Posterior vena cava (tissue), 2 donors: ENCODE measurements at regions not wholly inside any gene's neighbourhood (a gene's known extent, or its start where the extent isn't known, plus 50 kb on each side); places are given as distances from the start of the nearest gene placed in this dataset.

ENCODE experiments used
- DNase-seq: peaks from one replicate; pipeline ENCODE4 v3.0.0-alpha.2; 2020; ENCODE audit warnings: low spot score
- intact Hi-C, 2 donors: fragments of 100-400 bp; cut with DNase I; formaldehyde crosslinking; loops; one replicate each; pipeline versions ENCODE4 v1.14.1 to v1.14.2; 2022 to 2023
- donor health status: DM: yes; HTN: yes; CAD: no.
- donor health status: DM: yes; HTN: yes; CAD: no.

- intact Hi-C loops: loop anchor here in 1 of 2 donors (5.0 kb wide), 1 partner anchor 1881 kb away; no protein-coding TSS in a partner anchor
- DNase-seq: no peak
These were observed 711.8 kb upstream of the UBE2E2 start for GRCh38 chr3:22491344-22491743.

DNA sequence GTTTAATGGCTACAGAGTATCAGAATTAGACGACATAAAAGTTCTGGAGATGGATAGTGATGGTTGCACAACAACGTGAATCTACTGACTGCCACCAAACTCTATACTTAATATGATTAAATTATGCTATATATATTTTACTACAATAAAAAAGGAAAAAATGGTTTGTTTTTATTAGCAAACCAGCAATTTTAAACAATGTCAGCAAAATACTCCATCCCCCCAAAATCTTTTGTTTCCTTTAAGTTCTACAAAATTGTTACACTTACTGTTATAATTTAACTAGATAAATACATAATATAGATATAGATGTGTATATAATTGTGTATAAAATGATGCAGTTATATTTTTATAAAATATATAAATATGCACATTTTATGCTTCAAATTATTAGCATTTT lies 710.8 kb upstream of the UBE2E2 start:
- intact Hi-C loops: loop anchor here in 1 of 2 donors (5.0 kb wide), 1 partner anchor 1880 kb away; no protein-coding TSS in a partner anchor

DNA sequence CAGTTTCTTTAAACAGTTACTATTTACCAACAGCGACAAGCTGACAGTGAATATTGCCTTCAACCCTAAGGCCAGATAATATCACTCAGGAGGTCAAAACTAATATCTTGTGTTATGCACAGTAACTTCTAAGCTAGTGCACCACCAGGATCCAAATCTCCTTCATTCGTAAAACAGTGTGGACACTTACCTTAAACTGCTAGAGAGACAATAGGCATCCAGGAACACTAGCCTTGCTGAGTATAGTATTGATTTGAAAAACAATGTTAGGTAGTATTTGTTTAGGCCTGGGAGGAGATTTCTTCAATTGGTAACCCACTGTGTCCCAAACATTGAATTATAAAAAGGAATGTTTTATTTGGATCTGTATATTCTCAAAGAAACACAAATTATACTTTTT lies 707.9 kb upstream of the UBE2E2 start:
- intact Hi-C loops: no loop called here
- DNase-seq: no peak

More for the DNA sequence above, 710.8 kb upstream of the UBE2E2 start:
- DNase-seq: no peak

DNA sequence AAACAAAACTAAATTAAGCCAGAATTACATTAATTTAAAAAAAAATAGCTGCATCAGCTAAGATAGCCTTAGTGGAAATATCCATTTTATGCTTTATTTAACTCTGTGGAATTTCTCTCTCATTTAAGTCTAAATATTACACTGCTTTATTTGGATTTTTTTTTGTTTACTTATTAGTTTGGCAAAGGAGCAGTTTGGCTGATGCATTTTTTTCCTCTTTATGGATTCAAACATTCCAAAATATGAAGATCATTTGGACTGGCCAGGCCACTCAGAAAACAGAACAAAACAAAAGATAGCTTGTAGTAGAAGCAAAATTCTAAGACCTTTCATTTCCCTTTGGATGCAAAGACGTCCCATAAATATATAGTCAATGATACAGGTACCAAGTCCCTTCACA lies 707.3 kb upstream of the UBE2E2 start:
- intact Hi-C loops: no loop called here
- no peak for DNase-seq

- DNase-seq: no peak
- intact Hi-C loops: no loop called here
These were observed 706.5 kb upstream of the UBE2E2 start for GRCh38 chr3:22496641-22497040.

DNA sequence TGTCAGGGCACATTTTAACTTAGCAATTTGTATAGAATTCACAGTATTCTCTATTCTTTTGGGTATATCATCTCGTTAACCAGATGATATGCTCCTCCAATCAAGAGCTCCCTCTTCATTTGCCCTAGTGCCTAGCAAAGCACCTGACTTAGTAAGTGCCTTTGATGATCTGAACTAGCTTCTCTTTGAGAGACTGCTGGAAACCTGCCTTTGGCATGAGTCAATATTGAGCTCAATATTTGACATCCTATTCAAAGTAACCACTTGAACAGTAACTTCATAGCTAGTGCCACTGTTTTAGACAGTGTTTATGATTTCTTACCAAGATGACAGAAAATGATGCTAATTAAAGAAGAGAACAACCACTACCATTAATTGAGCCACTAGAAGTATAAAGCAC lies 696.3 kb upstream of the UBE2E2 start:
- intact Hi-C loops: no loop called here
- DNase-seq: no peak

DNA sequence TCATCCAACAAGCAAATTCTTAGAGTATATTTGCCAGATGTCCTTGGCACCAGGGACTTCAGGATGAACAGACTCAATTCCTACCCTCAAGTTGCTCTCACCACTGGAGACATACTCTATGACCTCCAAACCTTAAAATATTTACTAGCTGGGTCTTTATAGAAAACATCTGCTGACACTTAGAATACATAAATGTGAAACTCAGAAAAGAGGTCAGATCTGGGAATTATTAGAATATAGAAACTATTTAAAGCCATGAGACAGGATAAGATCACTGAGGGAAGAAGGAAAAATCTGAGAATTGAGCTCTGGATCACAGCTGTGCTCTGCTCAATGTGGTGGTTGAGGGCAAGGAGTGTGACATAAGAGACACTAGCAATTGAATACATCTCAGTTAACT lies 695.4 kb upstream of the UBE2E2 start:
- intact Hi-C loops: no loop called here
- DNase-seq: no peak

GRCh38 chr3:22523925-22524324 lies 679.2 kb upstream of the UBE2E2 start:
- no peak for DNase-seq
- intact Hi-C loops: no loop called here

GRCh38 chr3:22526266-22526837 lies 676.8 kb upstream of the UBE2E2 start:
- intact Hi-C loops: no loop called here
- no peak for DNase-seq

- intact Hi-C loops: no loop called here
- DNase-seq: no peak
These were observed 666.6 kb upstream of the UBE2E2 start for GRCh38 chr3:22536541-22536940.

DNA sequence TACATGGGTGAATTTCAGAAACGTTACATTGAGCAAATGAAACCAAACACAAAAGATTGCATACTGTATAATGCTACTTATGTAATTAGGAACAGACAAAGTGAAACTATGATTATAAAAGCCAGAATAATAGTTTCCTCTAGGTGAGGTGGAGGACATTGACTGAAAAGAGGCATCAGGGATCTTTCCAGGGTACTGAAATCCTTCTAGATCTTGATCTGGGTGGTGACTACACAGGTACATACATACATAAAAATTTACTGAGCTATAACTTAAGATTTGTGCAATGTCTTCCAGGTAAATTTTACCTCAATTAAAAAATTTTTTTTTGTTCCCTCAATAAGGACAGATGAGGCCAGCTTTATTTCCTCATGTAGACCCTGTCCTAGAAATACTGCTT lies 665.6 kb upstream of the UBE2E2 start:
- DNase-seq: no peak
- intact Hi-C loops: no loop called here

DNA sequence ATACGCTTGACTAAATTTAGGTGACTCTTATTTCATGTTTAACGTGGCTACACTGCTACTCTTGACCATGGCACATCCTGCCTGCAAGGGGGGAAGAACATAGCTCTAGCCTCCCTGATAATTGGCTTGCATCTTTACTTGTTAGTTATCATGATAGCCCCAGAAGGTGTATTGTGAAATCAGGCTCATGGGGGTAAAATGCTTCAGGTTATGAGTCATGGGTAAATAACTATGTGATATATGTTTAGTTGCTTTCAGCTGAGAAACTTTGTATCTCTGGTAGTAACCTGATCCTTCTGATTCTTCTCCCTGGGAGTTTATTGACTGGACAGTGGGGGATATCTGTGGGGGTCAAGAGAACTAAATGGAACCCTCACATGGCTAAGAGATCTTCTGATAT lies 660.8 kb upstream of the UBE2E2 start:
- intact Hi-C loops: no loop called here
- no peak for DNase-seq

GRCh38 chr3:22555753-22556435 lies 647.2 kb upstream of the UBE2E2 start:
- intact Hi-C loops: no loop called here
- DNase-seq: no peak

DNA sequence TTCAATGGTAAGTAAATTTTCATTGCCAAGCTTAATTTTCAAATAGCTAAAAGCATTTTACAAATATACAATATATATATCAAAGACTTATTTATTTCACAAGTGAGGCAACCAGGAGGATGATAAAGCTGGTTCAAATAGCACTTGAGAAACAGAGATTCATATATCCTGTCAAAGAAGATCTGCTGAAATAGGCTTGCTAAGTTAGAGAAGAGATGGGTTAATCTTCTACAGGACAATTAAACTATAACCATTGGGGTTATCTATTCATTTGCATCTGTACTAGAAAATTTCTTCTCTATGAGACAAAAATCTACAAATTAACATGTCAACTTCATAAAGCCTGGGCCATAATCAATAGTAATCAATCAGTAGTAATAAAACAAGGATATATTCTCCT lies 637.7 kb upstream of the UBE2E2 start:
- no peak for DNase-seq
- intact Hi-C loops: loop anchor here in 1 of 2 donors (10.0 kb wide), 1 partner anchor 399 kb away; no protein-coding TSS in a partner anchor

DNA sequence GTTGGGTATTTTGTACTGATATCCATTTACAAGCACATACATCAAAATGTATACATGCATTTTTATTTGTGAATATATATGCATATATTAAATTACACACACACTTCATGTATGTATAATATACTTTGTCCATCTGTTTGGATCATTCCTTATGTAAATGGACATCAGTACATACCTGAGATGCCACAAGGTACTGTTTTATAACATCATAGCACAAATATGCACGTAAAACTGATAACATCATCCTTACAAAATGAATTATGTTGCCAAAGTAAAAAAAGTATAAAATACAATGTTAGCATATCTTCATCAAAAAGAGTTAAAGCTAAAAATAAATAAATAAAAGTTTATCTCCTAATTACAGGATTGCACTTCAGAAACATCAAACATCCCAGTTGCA lies 634.8 kb upstream of the UBE2E2 start:
- intact Hi-C loops: loop anchor here in 1 of 2 donors (10.0 kb wide), 1 partner anchor 397 kb away; no protein-coding TSS in a partner anchor
- no peak for DNase-seq

DNA sequence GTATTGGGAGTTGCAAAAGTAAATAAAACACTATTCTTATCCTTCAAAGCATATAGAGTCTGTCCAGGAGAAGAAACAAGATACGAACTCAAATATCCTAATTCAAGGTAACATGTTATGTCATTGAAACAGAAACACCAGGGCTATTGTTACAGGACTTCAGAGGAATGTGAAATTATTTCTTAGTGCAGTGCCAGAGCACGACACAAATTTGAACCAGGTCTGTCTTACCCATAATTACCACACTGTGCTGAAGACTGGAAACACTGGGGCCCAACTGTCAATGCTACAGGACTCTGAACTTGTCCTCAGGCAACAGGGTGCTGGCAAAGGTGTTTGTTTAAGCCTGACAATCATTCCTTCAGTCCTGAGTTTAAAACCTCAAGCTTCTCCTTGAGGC lies 633.6 kb upstream of the UBE2E2 start:
- intact Hi-C loops: loop anchor here in 1 of 2 donors (10.0 kb wide), 1 partner anchor 395 kb away; no protein-coding TSS in a partner anchor
- DNase-seq: no peak

GRCh38 chr3:22581007-22581406 lies 622.1 kb upstream of the UBE2E2 start:
- no peak for DNase-seq
- intact Hi-C loops: no loop called here

DNA sequence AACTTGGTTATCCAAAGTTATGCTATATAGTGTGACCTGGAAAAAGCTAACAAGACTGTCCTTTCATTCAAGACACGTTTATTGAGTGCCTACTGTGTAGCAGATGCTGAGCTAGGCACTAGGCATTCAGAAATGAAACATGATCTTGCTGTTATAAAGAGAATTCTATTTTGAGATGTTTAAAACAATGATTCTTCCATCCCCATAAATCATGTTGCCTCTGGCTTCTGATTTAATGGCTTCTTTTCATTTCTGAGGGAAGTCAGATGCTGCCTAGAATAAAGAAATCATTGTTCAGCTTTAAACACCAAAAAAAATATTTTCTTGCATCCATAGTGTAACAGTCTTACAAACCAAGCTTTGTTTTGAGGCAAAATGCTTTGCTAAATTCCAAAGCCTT lies 620.9 kb upstream of the UBE2E2 start:
- no peak for DNase-seq
- intact Hi-C loops: no loop called here

GRCh38 chr3:22585504-22585903 lies 617.6 kb upstream of the UBE2E2 start:
- DNase-seq: no peak
- intact Hi-C loops: no loop called here

DNA sequence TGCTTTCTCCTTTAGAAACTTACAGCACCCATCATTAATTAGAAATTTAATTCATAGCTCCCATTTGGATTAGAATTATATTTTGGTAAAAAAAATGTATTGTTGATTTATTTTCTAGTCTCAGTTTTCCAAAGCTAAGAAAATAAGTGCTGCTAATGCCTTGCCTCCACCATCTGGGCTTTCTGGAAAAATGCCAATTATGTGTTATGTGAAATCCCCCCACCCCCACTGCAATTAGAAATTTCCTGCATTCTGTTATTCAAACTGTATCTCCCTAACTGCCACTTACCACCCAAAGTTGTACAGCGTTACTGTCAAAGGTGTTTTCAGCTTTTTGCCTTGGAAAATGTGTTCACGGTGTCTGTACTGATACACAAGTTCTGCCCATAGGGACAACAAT lies 617.2 kb upstream of the UBE2E2 start:
- DNase-seq: no peak
- intact Hi-C loops: no loop called here

GRCh38 chr3:22587446-22587845 lies 615.7 kb upstream of the UBE2E2 start:
- no peak for DNase-seq
- intact Hi-C loops: no loop called here
